GM23248 (cell line): ENCODE measurements at regions not wholly inside any gene's neighbourhood (a gene's known extent, or its start where the extent isn't known, plus 50 kb on each side); places are given as distances from the start of the nearest gene placed in this dataset.

ENCODE experiments used
- DNase-seq: peaks from one replicate; pipeline ENCODE4 v3.0.0-alpha.2; 2015
- H2AFZ ChIP-seq: fragments of 200-600 bp; sonication (generic); 2 replicates; pipeline ENCODE4 v1.6.1; 2016; ENCODE audit warnings: antibody characterized with exemption
- H3F3A ChIP-seq: fragments of 200-600 bp; sonication (generic); 2 replicates; pipeline ENCODE4 v1.6.1; 2016; ENCODE audit warnings: mild to moderate bottlenecking, antibody characterized with exemption, mixed run types; ENCODE audit not compliant: insufficient read depth
- H3K27ac ChIP-seq: fragments of 200-600 bp; sonication (generic); 2 replicates; pipeline ENCODE4 v1.5.1; 2016; ENCODE audit warnings: mild to moderate bottlenecking
- H3K27me3 ChIP-seq: fragments of 200-600 bp; sonication (generic); replicated peaks from 2 replicates; pipeline ENCODE4 v1.6.1; 2016; ENCODE audit warnings: mild to moderate bottlenecking; ENCODE audit not compliant: insufficient read depth
- H3K36me3 ChIP-seq: fragments of 200-600 bp; sonication (generic); 2 replicates; pipeline ENCODE4 v1.6.1; 2016; ENCODE audit warnings: low read depth, mild to moderate bottlenecking
- H3K4me1 ChIP-seq: fragments of 200-600 bp; sonication (generic); 2 replicates; pipeline ENCODE4 v1.6.1; 2016; ENCODE audit warnings: mild to moderate bottlenecking; ENCODE audit not compliant: insufficient read depth
- H3K4me2 ChIP-seq: fragments of 200-600 bp; sonication (generic); one replicate; pipeline ENCODE4 v1.6.1; 2016; ENCODE audit warnings: mild to moderate bottlenecking; ENCODE audit not compliant: unreplicated experiment
- H3K4me3 ChIP-seq: fragments of 200-600 bp; sonication (generic); 2 replicates; pipeline ENCODE4 v1.5.1; 2016; ENCODE audit warnings: mild to moderate bottlenecking
- H3K79me2 ChIP-seq: fragments of 200-600 bp; sonication (generic); 2 replicates; pipeline ENCODE4 v1.6.1; 2016; ENCODE audit warnings: mild to moderate bottlenecking; ENCODE audit not compliant: insufficient read depth
- H3K9ac ChIP-seq: fragments of 200-600 bp; sonication (generic); 2 replicates; pipeline ENCODE4 v1.6.1; 2016; ENCODE audit warnings: mild to moderate bottlenecking
- H3K9me2 ChIP-seq: fragments of 200-600 bp; sonication (generic); 2 replicates; pipeline ENCODE4 v1.6.1; 2016; ENCODE audit warnings: mixed run types, mild to moderate bottlenecking, moderate library complexity; ENCODE audit not compliant: insufficient read depth
- H3K9me3 ChIP-seq: fragments of 200-600 bp; sonication (generic); one replicate; pipeline ENCODE4 v1.6.1; 2017; ENCODE audit warnings: low read depth
- H4K20me1 ChIP-seq: fragments of 200-600 bp; sonication (generic); 2 replicates; pipeline ENCODE4 v1.6.0; 2016; ENCODE audit not compliant: insufficient read depth
- EZH2 ChIP-seq: fragments of 200-600 bp; sonication (generic); IDR thresholded peaks from 2 replicates; pipeline ENCODE4 v1.6.1; 2018; ENCODE audit warnings: antibody characterized with exemption, mild to moderate bottlenecking; ENCODE audit not compliant: insufficient read depth, poor library complexity, severe bottlenecking
- EZH2phosphoT487 ChIP-seq: fragments of 200-600 bp; sonication (generic); IDR thresholded peaks from 2 replicates; pipeline ENCODE4 v1.6.1; 2018; ENCODE audit warnings: antibody characterized with exemption, moderate library complexity, mild to moderate bottlenecking, low read depth; ENCODE audit not compliant: insufficient read depth
- WGBS, 2 experiments: methylation state at CpG; one replicate each; pipeline ENCODE4 v1.1.6; 2015 to 2017; ENCODE audit warnings: low lambda C conversion rate in 2 of 2, low coverage in 1 of 2; ENCODE audit errors: missing lambda C conversion rate in 2 of 2; 5-methylcytosine and 5-hydroxymethylcytosine counted together
- in situ Hi-C: fragments of 300-500 bp; cut with MboI; formaldehyde crosslinking; loops from 2 replicates; pipeline ENCODE4 v1.15.0; 2020

DNA sequence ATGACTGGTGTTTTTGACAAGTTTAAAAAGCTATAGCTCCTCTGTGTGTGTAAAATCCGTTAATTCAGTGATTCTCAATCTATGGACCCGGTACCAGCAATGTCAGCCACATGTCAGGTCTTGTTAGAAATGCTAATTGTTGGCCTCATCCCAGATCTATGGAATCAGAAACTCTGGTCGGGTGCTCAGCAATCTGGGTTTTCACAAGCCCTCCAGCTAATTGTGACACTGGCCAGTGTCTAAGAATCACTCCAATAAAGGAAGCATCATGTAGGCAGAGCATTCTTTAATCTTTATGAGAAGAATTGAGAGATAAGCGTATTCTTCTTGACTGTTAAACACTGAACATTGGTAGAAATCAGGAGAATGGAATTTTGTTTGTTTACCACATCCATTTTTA, 1498.2 kb upstream of the TENM3 start:
- no peak overlapping the region for H3K4me2 ChIP-seq
- no peak overlapping the region for H2AFZ ChIP-seq
- no peak overlapping the region for H3K4me3 ChIP-seq
- in situ Hi-C loops, result no loop called here
- no peaks in the 10 kb centered on the region for H3K36me3 ChIP-seq
- H3F3A ChIP-seq, result no peaks in the 10 kb centered on the region
- no peak for DNase-seq
- no peaks in the 10 kb centered on the region for H3K27me3 ChIP-seq
- no peaks in the 10 kb centered on the region for H4K20me1 ChIP-seq
- H3K79me2 ChIP-seq, result no peaks in the 10 kb centered on the region
- no peak overlapping the region for H3K9ac ChIP-seq
- no peaks in the 10 kb centered on the region for H3K9me3 ChIP-seq
- 3 to 4% methylated on average over 4 of the region's 4 CpGs for WGBS, 2 experiments
- no peaks in the 10 kb centered on the region for H3K4me1 ChIP-seq
- TF ChIP-seq EZH2phosphoT487 (no peak), EZH2 (no peak)
- H3K27ac ChIP-seq, result no peak overlapping the region
- no peaks in the 10 kb centered on the region for H3K9me2 ChIP-seq

GRCh38 chr4:180751009-180751408, 1492.2 kb upstream of the TENM3 start:
- no peaks in the 10 kb centered on the region for H3K9me3 ChIP-seq
- H2AFZ ChIP-seq, result no peak overlapping the region
- no peak overlapping the region for H3K4me3 ChIP-seq
- H3K36me3 ChIP-seq, result no peaks in the 10 kb centered on the region
- H3K9ac ChIP-seq, result no peak overlapping the region
- 30 to 31% methylated on average over 2 of the region's 2 CpGs for WGBS, 2 experiments
- no peak overlapping the region for H3K27ac ChIP-seq
- H3K4me1 ChIP-seq, result no peaks in the 10 kb centered on the region
- no peaks in the 10 kb centered on the region for H3K9me2 ChIP-seq
- H3F3A ChIP-seq, result no peaks in the 10 kb centered on the region
- no peaks in the 10 kb centered on the region for H4K20me1 ChIP-seq
- in situ Hi-C loops, result no loop called here
- no peaks in the 10 kb centered on the region for H3K79me2 ChIP-seq
- DNase-seq, result peak; percentile 0
- no peak overlapping the region for H3K4me2 ChIP-seq
- H3K27me3 ChIP-seq, result no peaks in the 10 kb centered on the region
- TF ChIP-seq EZH2phosphoT487 (no peak), EZH2 (no peak)

DNA sequence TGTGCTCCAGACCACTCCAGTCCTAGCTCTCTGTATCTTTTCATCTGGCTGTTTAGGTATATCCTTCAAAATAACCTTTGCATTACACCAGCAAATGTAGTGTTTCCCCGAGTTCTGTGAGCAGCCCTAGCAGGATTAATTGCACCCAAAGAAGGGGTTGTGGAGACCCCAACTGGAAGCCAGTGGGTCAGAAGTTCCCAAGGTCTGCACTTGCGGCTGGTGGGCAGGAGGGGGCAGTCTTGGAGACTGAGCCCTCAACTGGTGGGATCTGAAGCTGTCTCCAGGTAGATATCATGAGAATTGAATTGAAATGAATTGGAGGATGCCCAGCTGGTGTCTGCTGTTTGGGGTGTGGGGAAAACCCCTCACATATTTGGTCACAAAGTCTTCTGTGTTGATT, 1485.3 kb upstream of the TENM3 start:
- no peak overlapping the region for H3K4me2 ChIP-seq
- H3K27ac ChIP-seq, result no peak overlapping the region
- H3K36me3 ChIP-seq, result no peaks in the 10 kb centered on the region
- H2AFZ ChIP-seq, result no peak overlapping the region
- H3K27me3 ChIP-seq, result no peaks in the 10 kb centered on the region
- no peak for TF ChIP-seq EZH2
- TF ChIP-seq EZH2phosphoT487, result no peak
- H3K9ac ChIP-seq, result no peak overlapping the region
- no peaks in the 10 kb centered on the region for H3K4me1 ChIP-seq
- no peaks in the 10 kb centered on the region for H4K20me1 ChIP-seq
- H3K9me2 ChIP-seq, result no peaks in the 10 kb centered on the region
- in situ Hi-C loops, result no loop called here
- DNase-seq, result no peak
- no peaks in the 10 kb centered on the region for H3F3A ChIP-seq
- H3K9me3 ChIP-seq, result no peaks in the 10 kb centered on the region
- H3K79me2 ChIP-seq, result no peaks in the 10 kb centered on the region
- H3K4me3 ChIP-seq, result no peak overlapping the region
- WGBS, 2 experiments, result 21 to 27% methylated on average over 2 of the region's 2 CpGs

DNA sequence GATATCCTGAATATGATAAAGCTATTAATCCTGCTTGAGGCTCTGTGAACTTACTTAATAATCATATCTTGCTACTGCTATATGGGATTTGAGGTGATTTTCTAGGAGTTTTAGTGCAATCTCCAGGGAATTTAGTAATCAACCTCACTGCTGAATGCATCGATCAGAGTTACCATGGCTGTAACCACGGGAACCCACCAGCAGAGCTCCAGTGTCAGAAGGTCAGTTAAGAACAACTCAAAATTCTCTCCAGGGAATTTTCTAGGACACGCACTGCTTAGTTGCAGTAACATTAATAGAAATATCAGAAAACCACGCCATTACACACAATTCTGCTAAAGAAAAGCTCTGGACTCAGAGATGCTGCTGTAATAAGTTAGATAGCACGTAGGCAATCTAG, 1477.2 kb upstream of the TENM3 start:
- DNase-seq, result no peak
- H3K4me3 ChIP-seq, result no peak overlapping the region
- H3K27ac ChIP-seq, result no peak overlapping the region
- H3K79me2 ChIP-seq, result no peaks in the 10 kb centered on the region
- no peak overlapping the region for H3K9ac ChIP-seq
- no peaks in the 10 kb centered on the region for H3K4me1 ChIP-seq
- H2AFZ ChIP-seq, result no peak overlapping the region
- H3K27me3 ChIP-seq, result no peaks in the 10 kb centered on the region
- H4K20me1 ChIP-seq, result no peaks in the 10 kb centered on the region
- 8 to 11% methylated on average over 5 of the region's 5 CpGs for WGBS, 2 experiments
- H3F3A ChIP-seq, result no peaks in the 10 kb centered on the region
- H3K4me2 ChIP-seq, result no peak overlapping the region
- TF ChIP-seq EZH2phosphoT487 (no peak), EZH2 (no peak)
- no peaks in the 10 kb centered on the region for H3K9me3 ChIP-seq
- H3K36me3 ChIP-seq, result no peaks in the 10 kb centered on the region
- in situ Hi-C loops, result no loop called here
- H3K9me2 ChIP-seq, result no peaks in the 10 kb centered on the region
